Astrocyte (in vitro differentiated cells and primary cell): ENCODE measurements at regions not wholly inside any gene's neighbourhood (a gene's known extent, or its start where the extent isn't known, plus 50 kb on each side); places are given as distances from the start of the nearest gene placed in this dataset.
"Not testable (repeated sequence)": the region's sequence is repeated elsewhere in the genome, so short reads cannot be mapped to it uniquely, and the experiment has no call there.

Experiments
- DNase-seq: peaks from one replicate; pipeline ENCODE4 v3.0.0-alpha.2; 2010; ENCODE audit warnings: low read depth
- FAIRE-seq: peaks from 2 replicates; lab custom pipeline; 2011; peaks lifted over from hg19 to GRCh38; lab: Jason Lieb, UNC
- H2AFZ ChIP-seq: 2 replicates; pipeline ENCODE4 v1.6.0; 2012; ENCODE audit warnings: low read depth, low read length, inconsistent platforms
- H3K27ac ChIP-seq: 2 replicates; pipeline ENCODE4 v1.5.1; 2011; ENCODE audit warnings: low read depth, low read length, inconsistent platforms
- H3K27me3 ChIP-seq: 2 replicates; pipeline ENCODE4 v1.6.0; 2011; ENCODE audit warnings: low read length, inconsistent platforms; ENCODE audit not compliant: insufficient read depth
- H3K36me3 ChIP-seq: 2 replicates; pipeline ENCODE4 v1.5.1; 2011; ENCODE audit warnings: low read length, inconsistent platforms; ENCODE audit not compliant: insufficient read depth
- H3K4me1 ChIP-seq: 2 replicates; pipeline ENCODE4 v1.5.1; 2011; ENCODE audit warnings: low read length, inconsistent platforms; ENCODE audit not compliant: insufficient read depth
- H3K4me2 ChIP-seq: 2 replicates; pipeline ENCODE4 v1.6.0; 2012; ENCODE audit warnings: low read length, inconsistent platforms
- H3K4me3 ChIP-seq: 2 replicates; pipeline ENCODE4 v1.5.1; 2011; ENCODE audit warnings: low read depth, mild to moderate bottlenecking, low read length, inconsistent platforms; ENCODE audit not compliant: insufficient read depth
- H3K79me2 ChIP-seq: 2 replicates; pipeline ENCODE4 v1.6.0; 2012; ENCODE audit warnings: mild to moderate bottlenecking, low read length, inconsistent platforms; ENCODE audit not compliant: insufficient read depth
- H3K9ac ChIP-seq: 2 replicates; pipeline ENCODE4 v1.6.0; 2012; ENCODE audit warnings: mild to moderate bottlenecking, low read length, inconsistent platforms
- H3K9me3 ChIP-seq: 2 replicates; pipeline ENCODE4 v1.5.1; 2012; ENCODE audit warnings: low read depth, mild to moderate bottlenecking, low read length, inconsistent platforms; ENCODE audit not compliant: insufficient read depth
- H4K20me1 ChIP-seq: 2 replicates; pipeline ENCODE4 v1.6.0; 2012; ENCODE audit warnings: low read length, inconsistent platforms; ENCODE audit not compliant: insufficient read depth
- H3K27ac Mint-ChIP-seq: one replicate; pipeline ENCODE4 v1.8.0; 2021; ENCODE audit warnings: mild to moderate bottlenecking, mixed read lengths; ENCODE audit not compliant: unreplicated experiment
- H3K27me3 Mint-ChIP-seq: one replicate; pipeline ENCODE4 v1.8.0; 2021; ENCODE audit warnings: low read depth, mixed read lengths; ENCODE audit not compliant: unreplicated experiment
- H3K36me3 Mint-ChIP-seq: one replicate; pipeline ENCODE4 v1.8.0; 2021; ENCODE audit warnings: low read depth, mixed read lengths; ENCODE audit not compliant: unreplicated experiment
- H3K4me1 Mint-ChIP-seq: one replicate; pipeline ENCODE4 v1.8.0; 2021; ENCODE audit warnings: low read depth, mixed read lengths; ENCODE audit not compliant: unreplicated experiment
- H3K4me3 Mint-ChIP-seq: one replicate; pipeline ENCODE4 v1.8.0; 2021; ENCODE audit warnings: mild to moderate bottlenecking, moderate library complexity, mixed read lengths; ENCODE audit not compliant: unreplicated experiment
- H3K9me3 Mint-ChIP-seq: one replicate; pipeline ENCODE4 v1.8.0; 2021; ENCODE audit warnings: mild to moderate bottlenecking, mixed read lengths; ENCODE audit not compliant: unreplicated experiment
- EZH2 ChIP-seq: IDR thresholded peaks from 2 replicates; pipeline ENCODE4 v1.6.1; 2012; ENCODE audit warnings: mild to moderate bottlenecking, low read length, inconsistent platforms; ENCODE audit not compliant: insufficient read depth
- TF ChIP-seq, protein P1 (sequence below): IDR thresholded peaks from 2 replicates; pipeline ENCODE4 v1.5.1; 2011; ENCODE audit warnings: low read depth, mild to moderate bottlenecking, inconsistent platforms, low read length, moderate library complexity; ENCODE audit not compliant: insufficient read depth

DNA sequence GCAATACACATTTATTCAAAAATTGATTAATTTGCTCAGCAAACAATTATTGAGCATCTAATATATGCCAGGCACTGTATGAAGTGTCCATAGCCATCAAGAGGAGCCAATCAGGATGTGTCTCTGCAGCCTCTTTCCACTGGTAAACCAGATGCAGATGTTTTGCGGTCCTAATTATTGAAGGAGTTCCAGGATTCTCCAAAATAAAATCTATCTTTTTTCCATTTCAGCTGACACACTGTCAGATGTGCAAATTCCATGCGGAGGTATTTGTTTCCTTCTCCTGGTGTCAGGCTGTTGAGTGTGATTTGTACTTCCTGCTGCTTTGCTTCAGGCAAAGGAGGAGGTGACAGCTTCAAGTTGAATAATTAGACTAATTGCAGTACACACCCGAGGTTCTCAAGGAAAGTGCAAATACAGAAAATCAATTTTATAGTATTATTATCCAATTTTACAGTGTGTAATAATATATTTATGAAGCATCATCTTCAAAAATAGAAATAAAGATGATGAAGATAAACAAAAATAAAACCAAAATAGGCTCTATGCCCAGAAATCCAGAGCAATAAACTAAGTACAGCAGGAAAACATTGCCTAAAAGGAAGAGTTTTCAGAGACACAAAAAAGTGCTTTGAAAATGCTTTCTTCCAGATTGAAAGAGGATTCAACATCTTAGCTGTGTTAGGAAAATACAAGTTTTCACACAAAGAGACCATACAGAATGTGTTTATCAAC lies 1352.9 kb upstream of the CHAC2 start:
- no peak overlapping the region for H3K9ac ChIP-seq
- Mint-ChIP-seq H3K9me3 (peaks cover 3% of the 10 kb centered on the region), H3K27ac (no peak overlapping the region), H3K4me1 (no peaks in the 10 kb centered on the region), H3K27me3 (no peaks in the 10 kb centered on the region), H3K36me3 (peaks cover 2% of the 10 kb centered on the region), H3K4me3 (no peak overlapping the region)
- H4K20me1 ChIP-seq: no peaks in the 10 kb centered on the region
- H3K9me3 ChIP-seq: no peaks in the 10 kb centered on the region
- FAIRE-seq (no peak), DNase-seq (no peak)
- no peak overlapping the region for H3K27ac ChIP-seq
- no peaks in the 10 kb centered on the region for H3K27me3 ChIP-seq
- H3K79me2 ChIP-seq: no peaks in the 10 kb centered on the region
- H3K4me2 ChIP-seq: no peak overlapping the region
- H3K4me3 ChIP-seq: no peak overlapping the region
- TF ChIP-seq, protein P1, sequence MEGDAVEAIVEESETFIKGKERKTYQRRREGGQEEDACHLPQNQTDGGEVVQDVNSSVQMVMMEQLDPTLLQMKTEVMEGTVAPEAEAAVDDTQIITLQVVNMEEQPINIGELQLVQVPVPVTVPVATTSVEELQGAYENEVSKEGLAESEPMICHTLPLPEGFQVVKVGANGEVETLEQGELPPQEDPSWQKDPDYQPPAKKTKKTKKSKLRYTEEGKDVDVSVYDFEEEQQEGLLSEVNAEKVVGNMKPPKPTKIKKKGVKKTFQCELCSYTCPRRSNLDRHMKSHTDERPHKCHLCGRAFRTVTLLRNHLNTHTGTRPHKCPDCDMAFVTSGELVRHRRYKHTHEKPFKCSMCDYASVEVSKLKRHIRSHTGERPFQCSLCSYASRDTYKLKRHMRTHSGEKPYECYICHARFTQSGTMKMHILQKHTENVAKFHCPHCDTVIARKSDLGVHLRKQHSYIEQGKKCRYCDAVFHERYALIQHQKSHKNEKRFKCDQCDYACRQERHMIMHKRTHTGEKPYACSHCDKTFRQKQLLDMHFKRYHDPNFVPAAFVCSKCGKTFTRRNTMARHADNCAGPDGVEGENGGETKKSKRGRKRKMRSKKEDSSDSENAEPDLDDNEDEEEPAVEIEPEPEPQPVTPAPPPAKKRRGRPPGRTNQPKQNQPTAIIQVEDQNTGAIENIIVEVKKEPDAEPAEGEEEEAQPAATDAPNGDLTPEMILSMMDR: no peak
- no peak for TF ChIP-seq EZH2
- no peaks in the 10 kb centered on the region for H3K36me3 ChIP-seq
- H3K4me1 ChIP-seq: no peaks in the 10 kb centered on the region
- no peak overlapping the region for H2AFZ ChIP-seq

DNA sequence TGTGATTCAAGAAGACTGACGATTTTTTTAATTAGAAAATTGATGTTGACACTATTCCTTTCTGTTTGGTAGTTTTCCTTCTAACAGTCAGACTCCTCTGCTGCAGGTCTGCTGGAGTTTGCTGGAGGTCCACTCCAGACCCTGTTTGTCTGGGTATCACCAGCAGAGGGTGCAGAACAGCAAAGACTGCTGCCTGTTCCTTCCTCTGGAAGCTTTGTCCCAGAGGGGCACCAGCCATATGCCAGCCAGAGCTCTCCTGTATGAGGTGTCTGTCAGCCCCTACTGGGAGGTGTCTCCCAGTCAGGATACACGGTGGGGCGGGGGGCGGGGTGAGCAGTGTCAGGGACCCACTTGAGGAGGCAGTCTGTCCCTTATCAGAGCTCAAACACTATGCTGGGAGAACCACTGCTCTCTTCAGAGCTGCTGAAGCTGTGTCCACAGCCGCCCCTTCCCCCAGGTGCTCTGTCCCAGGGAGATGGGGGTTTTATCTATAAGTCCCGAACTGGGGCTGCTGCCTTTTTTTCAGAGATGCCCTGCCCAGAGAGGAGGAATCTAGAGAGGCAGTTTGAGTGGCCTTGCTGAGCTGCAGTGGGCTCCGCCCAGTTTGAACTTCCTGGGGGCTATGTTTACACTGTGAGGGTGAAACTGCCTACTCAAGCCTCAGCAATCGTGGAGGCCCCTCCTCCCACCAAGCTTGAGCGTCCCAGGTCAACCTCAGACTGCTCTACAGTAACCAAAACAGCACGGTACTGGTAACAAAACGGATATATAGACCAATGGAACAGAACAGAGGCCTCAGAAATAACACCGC lies 1358.1 kb upstream of the CHAC2 start:
- not testable (repeated sequence) for H3K27me3 ChIP-seq, H3K9me3 Mint-ChIP-seq, H3K4me1 Mint-ChIP-seq, H3K4me3 ChIP-seq, H3K36me3 Mint-ChIP-seq, H2AFZ ChIP-seq, H3K4me3 Mint-ChIP-seq, H3K36me3 ChIP-seq, H3K9ac ChIP-seq, H3K27ac ChIP-seq, H3K4me2 ChIP-seq, H3K4me1 ChIP-seq, H3K9me3 ChIP-seq, DNase-seq, FAIRE-seq, H4K20me1 ChIP-seq, H3K27me3 Mint-ChIP-seq, H3K27ac Mint-ChIP-seq, H3K79me2 ChIP-seq

DNA sequence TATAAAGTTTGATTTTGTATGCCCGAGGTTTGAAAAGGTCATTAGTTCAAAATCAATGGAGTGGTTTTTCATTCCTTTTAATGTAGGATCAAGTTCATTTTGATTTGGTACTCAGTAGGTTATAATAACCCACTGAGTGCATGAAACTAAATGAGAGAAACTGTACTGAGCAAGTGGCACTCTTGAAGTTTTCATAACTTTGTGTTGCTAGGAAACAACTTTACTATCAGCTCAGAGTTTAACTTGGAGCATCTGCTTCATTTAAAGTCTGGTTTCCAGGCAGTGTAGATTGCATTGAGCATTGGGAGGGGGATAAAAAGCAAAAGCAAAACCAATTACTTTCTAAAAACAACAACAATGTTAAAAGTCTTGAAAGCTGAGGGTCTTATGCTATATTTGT lies 1361.6 kb upstream of the CHAC2 start:
- Histone ChIP-seq H3K4me2 (no peak overlapping the region), H4K20me1 (no peaks in the 10 kb centered on the region), H3K27me3 (no peaks in the 10 kb centered on the region), H3K79me2 (no peaks in the 10 kb centered on the region), H3K27ac (no peak overlapping the region), H3K4me1 (no peaks in the 10 kb centered on the region), H3K36me3 (no peaks in the 10 kb centered on the region), H3K9ac (no peak overlapping the region), H3K9me3 (no peaks in the 10 kb centered on the region), H2AFZ (no peak overlapping the region), H3K4me3 (no peak overlapping the region)
- FAIRE-seq: no peak
- H3K27me3 Mint-ChIP-seq: no peaks in the 10 kb centered on the region
- H3K4me3 Mint-ChIP-seq: no peak overlapping the region
- H3K27ac Mint-ChIP-seq: no peak overlapping the region
- H3K36me3 Mint-ChIP-seq: no peaks in the 10 kb centered on the region
- TF ChIP-seq, protein P1: no peak
- TF ChIP-seq EZH2: no peak
- no peaks in the 10 kb centered on the region for H3K4me1 Mint-ChIP-seq
- DNase-seq: no peak
- H3K9me3 Mint-ChIP-seq: no peaks in the 10 kb centered on the region
